Fibroblast of skin of abdomen (primary cell): ENCODE measurements at regions not wholly inside any gene's neighbourhood (a gene's known extent, or its start where the extent isn't known, plus 50 kb on each side); places are given as distances from the start of the nearest gene placed in this dataset.

Source experiments
- DNase-seq: peaks from one replicate; pipeline ENCODE4 v3.0.0-alpha.2; 2013

- no peak for DNase-seq
These were observed 125.6 kb upstream of the TMEM106B start for GRCh38 chr7:12085516-12085915.

- no peak for DNase-seq
These were observed 120.9 kb upstream of the TMEM106B start for GRCh38 chr7:12089951-12090756.

DNA sequence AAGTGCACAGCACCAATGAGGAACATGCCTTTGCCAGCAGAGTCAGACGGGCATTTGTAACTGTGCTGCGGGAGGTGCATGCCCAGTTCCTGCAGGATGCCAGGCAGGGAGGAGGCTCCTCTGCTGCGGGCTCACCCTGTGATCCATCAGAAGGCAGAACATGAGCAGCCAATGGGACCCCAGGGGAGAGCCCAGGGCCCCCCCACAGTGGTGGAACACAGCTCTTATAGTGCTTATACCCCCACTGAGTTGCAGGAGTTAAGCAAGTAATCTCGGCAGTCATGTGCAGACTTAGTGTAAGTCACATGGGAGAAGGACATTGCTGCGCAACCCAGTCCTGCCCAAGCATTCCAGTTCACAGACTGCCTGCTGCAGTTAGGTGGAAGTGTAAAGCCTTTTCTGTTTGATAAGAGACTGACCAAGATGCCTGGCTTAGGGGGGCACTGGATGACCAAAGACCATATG, 120.3 kb upstream of the TMEM106B start:
- DNase-seq = no peak

- DNase-seq = no peak
These were observed 119.9 kb upstream of the TMEM106B start for GRCh38 chr7:12091231-12091630.

DNA sequence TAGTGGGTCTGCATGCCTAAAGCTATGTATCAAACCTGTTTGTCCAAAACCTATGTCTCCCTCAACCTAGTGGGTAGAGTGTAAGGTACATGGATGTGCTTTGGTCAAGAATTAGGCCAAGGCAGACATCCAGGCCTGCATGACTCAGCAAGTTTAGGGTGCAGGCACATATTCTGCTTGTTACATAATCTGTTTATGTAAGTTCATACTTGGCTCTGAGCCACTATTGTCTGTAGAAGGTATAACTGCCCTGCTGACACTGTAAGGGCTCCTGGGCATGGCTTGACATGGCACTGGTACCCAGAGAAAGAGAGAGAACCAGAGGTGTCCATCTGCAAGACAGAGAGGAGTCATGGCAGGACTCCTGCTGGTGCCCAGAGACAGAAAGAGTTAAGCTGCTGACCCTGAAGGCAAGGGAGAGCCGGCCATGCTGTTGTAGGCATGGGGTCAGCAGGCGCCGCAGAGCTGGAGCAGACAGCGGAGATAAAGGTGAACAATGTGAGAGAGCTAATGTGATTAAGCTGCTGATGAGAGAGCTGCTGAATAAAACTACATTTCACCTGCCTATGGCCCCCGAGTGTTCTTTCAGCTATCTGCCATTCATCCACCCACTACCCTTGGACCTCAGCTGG, 118.5 kb upstream of the TMEM106B start:
- DNase-seq = peak; percentile 2

DNA sequence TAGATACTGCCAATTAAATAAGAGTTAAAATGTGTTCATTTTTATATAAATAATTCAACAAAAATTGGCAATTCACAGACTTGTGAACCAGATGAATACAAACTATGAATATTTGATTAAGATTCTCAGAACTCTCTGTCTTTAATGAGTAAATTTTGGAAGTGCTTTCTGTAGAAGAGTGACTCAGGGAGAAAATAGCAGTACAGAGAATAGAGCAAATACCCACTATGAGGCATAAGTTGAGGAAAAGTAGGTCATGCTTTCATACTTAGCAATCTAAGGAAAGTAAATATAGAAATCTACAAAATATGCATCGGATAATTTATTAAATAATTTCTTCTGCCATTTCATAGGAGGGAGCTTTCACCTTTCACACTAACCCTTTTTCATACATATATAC, 117.7 kb upstream of the TMEM106B start:
- no peak for DNase-seq

DNA sequence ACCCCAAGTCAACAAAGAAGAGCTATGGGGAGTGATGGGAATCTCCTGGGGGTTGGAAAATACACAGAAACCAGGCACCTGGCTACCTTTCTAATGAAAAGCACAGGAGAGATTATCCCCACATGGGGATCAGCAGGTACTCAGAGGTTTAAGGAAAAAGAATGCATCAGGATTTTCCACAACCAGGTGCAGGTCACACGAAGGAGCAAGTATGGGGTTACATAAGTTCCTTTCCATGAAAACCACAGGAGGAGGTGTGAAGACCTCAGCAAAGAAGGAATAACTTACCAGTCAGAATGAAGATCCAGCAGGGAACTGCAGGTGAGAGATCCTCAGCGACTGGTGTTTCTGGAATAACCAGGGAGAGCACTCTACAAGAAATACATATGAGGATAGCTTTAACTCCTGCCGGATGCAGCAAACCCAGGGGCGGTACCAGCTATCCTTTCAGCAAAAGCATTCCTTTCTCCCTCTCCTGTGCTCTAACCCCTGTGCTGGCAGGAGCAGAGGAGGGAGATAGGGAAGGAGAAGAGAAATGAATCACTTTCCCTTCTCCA, 116.7 kb upstream of the TMEM106B start:
- DNase-seq = peak; percentile 2

- DNase-seq = no peak
These were observed 109.0 kb upstream of the TMEM106B start for GRCh38 chr7:12102126-12102525.

- no peak for DNase-seq
These were observed 108.6 kb upstream of the TMEM106B start for GRCh38 chr7:12102527-12102926.

DNA sequence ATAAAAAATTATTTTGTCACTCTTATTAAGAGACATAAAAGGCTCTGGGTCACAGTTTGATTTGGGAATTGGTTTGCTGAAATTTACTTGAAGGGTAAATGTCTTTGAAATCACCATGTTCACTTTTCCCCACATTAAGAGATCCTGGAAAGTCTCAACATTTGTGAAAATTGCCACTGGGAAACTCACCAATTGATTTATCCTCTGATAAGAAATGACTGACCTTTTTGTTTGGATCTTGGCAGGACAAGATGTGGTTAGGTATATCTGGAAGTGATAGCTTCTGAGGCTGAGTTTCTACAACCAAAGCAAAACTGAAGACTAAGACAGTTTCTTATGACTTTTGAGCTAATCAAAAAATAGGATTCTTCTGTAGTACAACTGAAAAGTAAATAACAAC, 107.1 kb upstream of the TMEM106B start:
- no peak for DNase-seq

DNA sequence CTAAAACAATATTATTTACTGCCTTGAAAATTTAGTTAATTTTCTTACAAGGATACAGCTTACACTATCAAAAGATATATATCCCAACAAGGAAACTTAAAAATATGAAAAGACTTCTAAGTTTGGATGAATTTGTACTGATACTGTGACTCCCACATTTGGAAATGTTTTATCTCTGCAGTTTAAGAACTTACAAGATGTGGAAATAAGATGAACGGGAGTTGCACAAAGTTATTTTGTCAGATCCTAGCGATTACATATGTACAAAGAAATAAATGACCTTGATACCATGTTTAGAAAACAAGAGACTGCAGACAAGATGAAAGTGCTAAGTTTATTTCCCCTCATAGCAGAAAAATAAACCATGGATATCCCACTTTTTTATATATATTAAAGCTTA, 103.7 kb upstream of the TMEM106B start:
- DNase-seq = no peak

DNA sequence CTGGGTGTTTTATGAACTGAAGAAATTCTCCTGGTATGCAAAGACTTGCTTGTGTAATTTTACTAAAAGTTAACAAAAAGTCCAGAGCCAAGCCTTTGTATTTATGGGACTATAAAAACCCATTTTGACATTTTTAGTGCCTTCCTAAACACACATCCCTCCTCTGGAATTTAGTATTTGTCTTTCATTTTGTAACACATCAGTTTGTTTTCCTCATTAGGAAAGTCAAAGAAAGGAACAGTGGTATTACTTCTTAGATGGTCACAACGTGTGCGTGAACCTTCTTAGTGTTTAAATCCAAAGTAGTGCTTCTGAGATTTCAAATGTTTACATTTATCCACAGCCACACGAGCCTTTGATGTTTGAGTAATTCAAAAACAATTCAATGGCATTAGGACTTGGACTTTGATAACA, 103.2 kb upstream of the TMEM106B start:
- peak; percentile 4 for DNase-seq

DNA sequence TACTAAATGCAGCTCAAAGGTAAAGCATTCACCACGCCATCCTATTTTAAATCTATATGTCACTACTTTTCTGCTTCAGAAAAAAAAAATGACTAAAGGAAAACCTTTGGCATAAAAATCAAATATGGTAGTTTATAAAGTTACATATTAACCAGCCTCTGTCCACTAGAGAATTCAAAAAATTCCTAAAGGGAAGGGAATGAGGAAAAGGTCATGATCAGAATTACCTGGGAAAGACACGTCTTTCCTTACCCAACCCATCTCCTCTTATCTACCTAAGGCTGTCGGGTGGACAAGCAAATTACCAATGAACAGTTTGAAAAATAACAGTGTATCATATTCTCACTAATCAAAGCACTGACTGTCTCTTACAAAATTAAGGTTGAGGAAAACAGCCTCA, 100.7 kb upstream of the TMEM106B start:
- DNase-seq = no peak

DNA sequence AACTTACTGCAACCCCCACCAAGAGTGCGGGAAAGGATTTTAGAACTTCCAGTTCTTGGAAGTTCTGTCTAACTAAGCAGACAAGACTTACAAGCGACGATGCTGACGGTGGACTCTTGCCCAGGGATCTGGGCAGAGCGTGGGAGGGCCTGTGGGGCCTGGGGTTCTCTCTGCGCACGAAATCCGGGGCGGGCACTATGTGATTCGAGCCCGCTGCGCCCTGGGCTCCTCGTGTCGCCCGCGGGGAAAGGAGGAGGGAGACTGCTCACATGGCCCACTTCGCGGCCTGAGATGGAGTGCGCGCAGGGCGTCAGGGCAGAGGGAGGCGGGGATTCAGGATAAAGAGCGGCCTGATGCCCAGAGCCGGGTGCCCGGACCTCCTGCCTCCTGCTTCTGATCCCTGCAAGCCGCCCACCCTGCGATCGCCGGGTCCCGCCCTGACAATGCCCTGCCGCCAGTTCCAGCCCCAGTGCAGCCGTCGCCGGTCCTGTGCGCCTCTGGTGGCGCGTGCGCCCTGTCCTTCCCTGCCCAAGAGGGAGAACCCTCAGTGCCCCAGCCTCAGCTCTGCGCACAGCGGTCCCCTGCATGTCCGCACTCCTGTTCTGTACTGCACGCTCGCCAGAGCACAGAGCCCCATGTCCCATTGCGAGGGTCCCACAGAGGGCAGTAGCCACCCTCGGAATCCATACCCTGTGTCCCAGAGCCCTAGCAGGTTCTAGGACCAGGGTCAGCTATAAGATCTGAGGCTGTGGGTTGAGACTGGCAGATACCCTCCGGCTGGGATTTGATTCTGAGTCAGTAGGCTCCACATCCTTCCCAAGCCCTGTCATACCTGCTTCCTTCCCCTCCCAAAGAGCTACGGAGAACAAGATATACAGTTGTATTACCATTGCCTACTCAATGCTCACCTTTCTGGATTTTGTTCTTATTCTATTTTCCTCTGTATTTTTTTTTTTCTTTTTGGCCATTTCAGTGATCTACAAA, 99.4 kb upstream of the TMEM106B start:
- peak; percentile 36 for DNase-seq

- DNase-seq = no peak
These were observed 93.9 kb upstream of the TMEM106B start for GRCh38 chr7:12117170-12117569.

GRCh38 chr7:12119620-12120303, 91.3 kb upstream of the TMEM106B start:
- no peak for DNase-seq

GRCh38 chr7:12120632-12121031, 90.5 kb upstream of the TMEM106B start:
- DNase-seq = no peak

- no peak for DNase-seq
These were observed 87.9 kb upstream of the TMEM106B start for GRCh38 chr7:12123172-12123571.

DNA sequence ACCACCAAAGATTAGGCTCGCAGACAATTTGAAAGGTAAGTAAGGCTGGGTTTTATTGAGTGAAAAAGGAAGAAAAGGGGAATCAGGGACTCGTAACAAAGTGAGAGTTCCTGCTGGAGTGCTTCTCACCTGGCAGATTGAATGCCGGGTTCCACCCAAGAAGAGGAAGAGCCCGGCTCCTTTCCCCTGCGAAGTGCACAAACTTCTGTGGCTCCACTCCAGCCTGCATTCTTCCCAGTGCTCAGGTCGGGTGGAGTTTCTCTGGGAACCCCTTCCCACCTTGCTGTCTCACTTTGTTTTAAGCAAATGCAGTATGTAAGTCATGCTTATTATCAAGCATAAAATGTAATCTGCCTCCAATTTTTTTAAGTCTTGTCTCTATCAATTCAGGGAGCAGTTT, 87.1 kb upstream of the TMEM106B start:
- DNase-seq = no peak

GRCh38 chr7:12127455-12127854, 83.6 kb upstream of the TMEM106B start:
- no peak for DNase-seq

GRCh38 chr7:12130609-12131008, 80.5 kb upstream of the TMEM106B start:
- DNase-seq = no peak

GRCh38 chr7:12131122-12131521, 80.0 kb upstream of the TMEM106B start:
- DNase-seq = no peak
